Upper lobe of left lung (tissue), 4 donors: ENCODE measurements at regions not wholly inside any gene's neighbourhood (a gene's known extent, or its start where the extent isn't known, plus 50 kb on each side); places are given as distances from the start of the nearest gene placed in this dataset.
"Not testable (repeated sequence)": the region's sequence is repeated elsewhere in the genome, so short reads cannot be mapped to it uniquely, and the experiment has no call there.

Experiments
- EP300 ChIP-seq, 4 donors: sonication (generic); formaldehyde crosslinking; IDR thresholded peaks; one replicate each; pipeline ENCODE4 v1.5.1; 2017; ENCODE audit warnings: antibody characterized with exemption in 4 of 4, control low read depth in 2 of 4
- TF ChIP-seq, protein P1 (sequence below), 6 experiments: fragments of 450-650 bp in 4 of 6; fragments of 200-600 bp in 2 of 6; sonication (generic) in 2 of 6; IDR thresholded peaks; one replicate each; pipeline ENCODE4 v1.5.1; 2016 to 2019; ENCODE audit warnings: antibody characterized with exemption in 6 of 6

GRCh38 chr1:143826162-143826561 lies 145.6 kb downstream of the FAM72C start:
- TF ChIP-seq EP300 (IDR thresholded peaks at IDR 0.05): not testable (repeated sequence)
- TF ChIP-seq, protein P1, sequence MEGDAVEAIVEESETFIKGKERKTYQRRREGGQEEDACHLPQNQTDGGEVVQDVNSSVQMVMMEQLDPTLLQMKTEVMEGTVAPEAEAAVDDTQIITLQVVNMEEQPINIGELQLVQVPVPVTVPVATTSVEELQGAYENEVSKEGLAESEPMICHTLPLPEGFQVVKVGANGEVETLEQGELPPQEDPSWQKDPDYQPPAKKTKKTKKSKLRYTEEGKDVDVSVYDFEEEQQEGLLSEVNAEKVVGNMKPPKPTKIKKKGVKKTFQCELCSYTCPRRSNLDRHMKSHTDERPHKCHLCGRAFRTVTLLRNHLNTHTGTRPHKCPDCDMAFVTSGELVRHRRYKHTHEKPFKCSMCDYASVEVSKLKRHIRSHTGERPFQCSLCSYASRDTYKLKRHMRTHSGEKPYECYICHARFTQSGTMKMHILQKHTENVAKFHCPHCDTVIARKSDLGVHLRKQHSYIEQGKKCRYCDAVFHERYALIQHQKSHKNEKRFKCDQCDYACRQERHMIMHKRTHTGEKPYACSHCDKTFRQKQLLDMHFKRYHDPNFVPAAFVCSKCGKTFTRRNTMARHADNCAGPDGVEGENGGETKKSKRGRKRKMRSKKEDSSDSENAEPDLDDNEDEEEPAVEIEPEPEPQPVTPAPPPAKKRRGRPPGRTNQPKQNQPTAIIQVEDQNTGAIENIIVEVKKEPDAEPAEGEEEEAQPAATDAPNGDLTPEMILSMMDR (IDR thresholded peaks at IDR 0.05): not testable (repeated sequence)
